Stomach (tissue), 4 donors: ENCODE measurements at regions not wholly inside any gene's neighbourhood (a gene's known extent, or its start where the extent isn't known, plus 50 kb on each side); places are given as distances from the start of the nearest gene placed in this dataset.

ENCODE experiments used
- CTCF ChIP-seq, 7 experiments: fragments of 450-650 bp in 4 of 7; fragments of 200-600 bp in 3 of 7; sonication (generic) in 3 of 7; IDR thresholded peaks; one replicate each; pipeline ENCODE4 v1.5.1; 2016 to 2019; ENCODE audit warnings: antibody characterized with exemption in 7 of 7, control low read depth in 2 of 7, mild to moderate bottlenecking in 1 of 7
- POLR2A ChIP-seq, 4 donors: fragments of 450-650 bp; IDR thresholded peaks; one replicate each; pipeline ENCODE4 v1.6.1; 2016; ENCODE audit warnings: antibody characterized with exemption in 4 of 4, control low read depth in 2 of 4, mild to moderate bottlenecking in 1 of 4, moderate library complexity in 1 of 4

DNA sequence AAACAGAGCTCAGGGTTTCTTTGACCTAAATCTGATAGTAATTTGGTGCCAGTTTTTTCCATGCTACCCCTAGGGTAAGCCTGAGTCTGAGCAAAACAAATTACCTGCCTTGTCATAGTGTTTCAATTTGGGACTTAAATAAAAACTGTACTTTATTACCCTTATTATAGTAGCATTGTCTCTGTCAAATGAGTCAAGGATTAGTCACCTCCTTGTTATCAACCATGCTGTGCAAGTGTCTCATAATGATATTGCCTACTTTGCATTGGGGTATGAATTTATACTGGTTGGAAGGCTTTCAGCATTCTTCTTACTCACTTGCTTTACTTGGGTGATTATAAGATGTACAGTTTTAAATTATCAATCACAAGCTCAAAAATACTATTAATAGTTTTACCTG, 380.0 kb downstream of the LRFN5 start:
- no peak for TF ChIP-seq CTCF (IDR thresholded peaks at IDR 0.05)
- no peak for TF ChIP-seq POLR2A (IDR thresholded peaks at IDR 0.05)
